GM21528 (cell line): ENCODE measurements at regions not wholly inside any gene's neighbourhood (a gene's known extent, or its start where the extent isn't known, plus 50 kb on each side); places are given as distances from the start of the nearest gene placed in this dataset.

ENCODE experiments used
- ATAC-seq: cut with Tn5 transposase; IDR thresholded peaks from one replicate; pipeline ENCODE4 v1.9.1; 2021; ENCODE audit warnings: mild to moderate bottlenecking, moderate library complexity; ENCODE audit not compliant: unreplicated experiment, low FRiP score

- ATAC-seq, result no peak
Measured at GRCh38 chr7:109121599-109122300, 552.1 kb downstream of the DNAJB9 start.

- no peak for ATAC-seq
Measured at GRCh38 chr7:109125001-109125400, 555.3 kb downstream of the DNAJB9 start.

GRCh38 chr7:109126404-109127050 lies 556.9 kb downstream of the DNAJB9 start:
- no peak for ATAC-seq

DNA sequence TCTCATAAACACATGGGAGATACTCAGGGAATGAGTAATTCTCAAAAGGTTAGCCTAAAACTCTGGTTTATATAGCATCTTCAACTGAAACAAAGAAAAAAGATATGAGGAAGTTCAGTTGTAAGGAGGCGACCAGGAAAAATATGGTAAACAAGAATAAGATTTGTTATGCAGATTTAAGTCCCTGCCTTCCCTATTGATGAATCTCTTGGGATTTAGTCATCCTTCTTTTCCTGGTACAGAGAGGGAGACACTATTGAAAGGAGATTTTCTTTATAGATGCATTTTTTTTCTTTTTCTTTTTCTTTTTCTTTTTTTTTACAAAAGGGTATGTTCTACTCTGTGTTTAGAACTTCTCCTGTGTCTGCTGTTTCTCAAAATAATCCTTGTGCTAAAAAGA lies 557.5 kb downstream of the DNAJB9 start:
- ATAC-seq, result no peak

DNA sequence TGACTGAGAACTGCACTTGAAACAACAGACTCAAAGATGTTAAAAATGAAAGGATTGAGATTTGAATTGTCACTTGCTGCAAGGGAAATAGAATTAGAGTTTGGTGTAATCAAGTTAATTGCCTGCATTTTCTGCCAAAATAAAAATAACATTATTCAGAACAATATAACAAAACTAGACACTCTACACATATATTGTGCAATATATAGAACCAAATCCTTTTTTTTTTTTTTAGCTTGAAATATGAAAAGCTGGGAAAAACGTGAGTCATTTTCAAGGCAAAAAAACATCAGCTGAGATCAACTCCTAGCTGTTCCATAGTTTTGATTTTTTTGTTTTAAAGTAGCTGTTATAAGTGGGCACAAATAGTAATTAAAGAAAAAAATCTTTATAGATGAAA lies 561.5 kb downstream of the DNAJB9 start:
- ATAC-seq, result no peak

DNA sequence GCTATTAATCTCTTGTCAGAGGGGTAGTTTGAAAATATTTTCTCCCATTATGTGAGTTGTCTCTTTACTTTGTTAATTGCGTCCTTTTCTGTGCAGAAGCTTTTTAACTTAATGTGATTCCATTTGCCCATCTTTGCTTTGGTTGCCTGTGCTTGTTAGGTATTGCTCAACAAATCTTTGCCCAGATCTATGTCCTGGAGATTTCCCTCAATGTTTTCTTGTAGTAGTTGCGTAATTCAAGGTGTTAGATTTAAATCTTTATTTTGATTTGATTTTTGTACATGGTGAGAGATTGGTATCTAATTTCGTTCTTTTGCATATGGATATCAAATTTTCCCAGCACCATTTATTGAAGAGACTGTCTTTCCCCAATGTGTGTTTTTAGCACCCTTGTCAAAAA lies 567.2 kb downstream of the DNAJB9 start:
- ATAC-seq, result no peak

DNA sequence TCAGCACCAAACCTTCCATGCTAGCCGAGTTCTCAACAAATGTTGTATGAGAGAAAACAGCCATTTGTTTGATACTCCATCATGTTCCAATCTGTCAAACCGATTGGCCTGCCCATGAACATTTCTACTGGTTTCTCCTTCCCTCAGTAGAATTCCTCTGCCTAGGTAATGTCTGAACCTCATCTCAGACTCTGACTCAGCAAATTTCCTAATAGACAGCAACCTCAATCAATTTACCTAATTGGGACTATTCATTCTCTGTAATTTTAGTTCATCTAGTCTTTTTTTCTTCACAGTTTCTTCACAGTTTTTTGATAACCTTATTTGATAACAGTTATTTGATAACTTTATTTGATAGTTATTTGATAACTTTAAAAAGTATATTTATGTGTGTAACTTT lies 585.1 kb downstream of the DNAJB9 start:
- ATAC-seq, result no peak

GRCh38 chr7:109158246-109158645 lies 588.6 kb downstream of the DNAJB9 start:
- no peak for ATAC-seq

DNA sequence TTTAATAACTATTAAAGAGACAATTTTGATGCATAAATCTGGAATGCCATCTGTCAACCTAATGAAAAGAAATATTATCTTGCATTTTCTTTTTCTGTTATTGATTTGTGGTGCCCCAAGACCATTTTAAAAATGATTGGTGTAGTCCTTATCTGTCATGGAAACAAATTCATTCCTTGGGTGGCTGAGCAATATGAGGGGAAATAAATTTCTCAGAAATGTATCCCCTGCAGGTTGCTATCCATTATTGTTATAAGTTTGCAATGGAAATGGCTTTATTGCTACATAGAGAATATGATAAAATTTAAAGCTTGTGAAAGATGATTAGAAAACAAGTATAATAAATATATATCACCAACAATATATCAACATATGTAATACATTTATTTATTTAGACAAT lies 607.0 kb downstream of the DNAJB9 start:
- no peak for ATAC-seq

DNA sequence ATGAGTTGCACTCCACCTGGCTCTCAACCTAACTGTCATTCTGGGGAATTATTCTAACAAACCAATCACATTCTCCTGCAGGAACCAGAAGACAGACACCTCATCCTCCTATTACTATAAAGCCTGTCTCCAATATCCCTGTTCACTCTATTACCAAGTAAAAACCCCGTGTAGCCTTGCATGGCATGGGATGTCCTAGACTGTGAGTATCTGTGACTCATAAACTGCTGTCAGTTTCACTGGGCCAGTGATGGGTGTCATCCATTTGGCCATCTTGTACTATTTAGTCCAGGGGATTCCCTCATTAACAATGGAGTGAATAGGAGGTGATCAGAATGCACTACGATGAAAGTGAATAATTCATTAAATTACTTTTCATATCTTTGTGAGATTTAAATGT lies 608.7 kb downstream of the DNAJB9 start:
- ATAC-seq, result no peak

DNA sequence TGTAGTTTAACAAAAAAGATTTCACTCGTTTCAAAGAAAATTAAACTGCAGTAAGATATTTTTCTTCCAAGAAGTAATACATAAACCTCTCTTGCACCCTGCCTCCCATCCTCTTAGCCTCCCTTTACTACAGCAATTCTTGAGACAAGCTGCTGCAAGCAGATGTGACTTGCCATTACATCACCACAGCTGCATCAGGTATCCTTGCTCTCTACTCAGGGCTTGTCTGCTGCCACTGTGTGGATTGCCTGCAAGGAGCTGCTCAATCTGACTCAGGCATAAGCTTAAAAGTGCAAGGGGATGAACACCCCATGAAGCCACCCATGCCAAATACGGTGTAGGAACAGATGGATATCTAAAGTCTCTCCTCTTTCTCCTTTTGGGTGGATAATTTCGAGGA lies 609.9 kb downstream of the DNAJB9 start:
- ATAC-seq, result no peak

DNA sequence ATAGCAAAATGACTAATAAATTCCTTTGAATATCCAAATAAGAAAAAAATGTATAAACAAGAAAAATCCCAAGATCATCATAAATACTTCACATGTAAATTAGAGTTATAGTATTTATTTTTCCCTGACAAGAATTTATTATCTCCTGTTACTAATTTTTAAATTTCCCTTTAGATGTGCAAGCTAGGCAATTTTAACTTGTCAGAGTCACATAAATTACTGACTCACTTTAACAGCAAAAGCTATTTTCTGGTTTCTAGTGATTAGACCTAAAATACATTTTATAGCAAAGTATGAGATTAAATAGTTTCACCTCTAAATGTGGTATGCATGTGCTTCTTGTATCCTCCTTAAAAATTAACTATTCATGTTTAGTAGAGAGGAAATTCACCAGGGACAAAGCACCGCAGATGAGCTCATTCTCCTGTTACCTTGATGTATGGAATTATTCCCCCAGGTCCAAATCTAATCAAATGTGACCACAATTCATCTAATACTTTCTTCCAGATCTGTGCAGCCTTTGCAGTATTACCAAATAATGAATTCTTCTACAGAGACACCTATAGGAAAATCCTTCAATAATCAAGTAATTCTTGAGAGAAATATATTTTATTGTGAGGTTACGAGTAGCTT lies 621.2 kb downstream of the DNAJB9 start:
- no peak for ATAC-seq

- no peak for ATAC-seq
Measured at GRCh38 chr7:109206196-109206595, 636.5 kb downstream of the DNAJB9 start.

- no peak for ATAC-seq
Measured at GRCh38 chr7:109213081-109213480, 643.4 kb downstream of the DNAJB9 start.

- ATAC-seq, result no peak
Measured at GRCh38 chr7:109215341-109215740, 645.7 kb downstream of the DNAJB9 start.

DNA sequence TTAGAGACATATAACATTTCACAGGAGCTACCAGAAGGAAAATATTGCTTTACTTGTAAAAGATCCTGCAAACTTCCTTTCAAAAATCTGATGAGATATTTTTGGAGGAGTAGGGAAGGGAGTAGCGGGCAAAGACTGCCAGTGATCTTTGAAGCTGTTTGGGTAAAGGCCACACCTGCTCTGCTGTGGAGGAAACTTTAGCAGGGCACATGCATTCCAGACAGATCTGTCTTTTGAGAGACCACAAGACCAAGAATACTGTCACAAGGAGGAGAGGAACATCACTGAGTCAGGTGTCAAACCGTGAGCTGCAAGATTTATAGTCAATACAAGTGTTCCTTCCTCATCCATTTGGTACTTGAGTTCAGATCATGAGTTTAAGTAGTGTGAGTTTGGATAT lies 654.4 kb downstream of the DNAJB9 start:
- no peak for ATAC-seq

GRCh38 chr7:109226699-109227098 lies 657.0 kb downstream of the DNAJB9 start:
- no peak for ATAC-seq

- ATAC-seq, result no peak
Measured at GRCh38 chr7:109235316-109235715, 665.6 kb downstream of the DNAJB9 start.

- no peak for ATAC-seq
Measured at GRCh38 chr7:109246330-109247077, 676.8 kb downstream of the DNAJB9 start.

DNA sequence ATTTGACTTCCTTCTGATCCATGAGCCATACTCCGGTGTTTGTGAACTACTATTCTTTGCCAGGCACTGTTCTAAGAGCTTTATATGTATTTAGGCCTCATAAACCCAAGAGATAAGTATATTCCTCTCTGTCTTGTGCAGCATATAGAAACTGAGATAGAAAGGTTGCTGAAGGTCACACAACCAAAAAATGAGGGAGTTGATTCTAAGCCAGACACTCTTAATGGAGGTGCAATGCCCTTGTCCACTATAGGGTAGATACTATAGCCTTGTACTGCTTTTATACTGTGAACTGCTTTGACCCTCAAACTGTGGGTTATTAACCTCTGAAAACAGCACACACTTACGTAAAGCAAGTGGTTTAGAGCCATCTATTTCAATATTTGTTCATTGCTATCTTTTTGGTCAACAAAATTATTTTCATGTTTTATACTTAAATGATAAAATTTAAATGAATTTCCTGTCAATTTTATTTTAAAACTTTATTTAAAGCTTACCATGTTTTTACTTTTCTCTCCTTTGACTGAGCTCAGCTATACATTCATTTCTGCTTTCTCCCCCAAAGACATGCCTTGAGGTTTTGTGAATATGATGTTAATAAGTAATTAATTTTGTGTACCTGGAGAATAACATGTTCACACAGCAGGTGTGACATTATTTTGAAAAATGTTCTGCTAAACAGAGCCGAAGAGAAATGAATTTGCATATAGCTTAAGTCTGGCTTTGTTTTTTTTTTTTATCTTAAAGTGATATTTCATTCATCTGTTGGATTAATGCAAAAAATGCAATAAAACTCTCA lies 687.3 kb downstream of the DNAJB9 start:
- no peak for ATAC-seq
